ENCODE measurements at regions not wholly inside any gene's neighbourhood (a gene's known extent, or its start where the extent isn't known, plus 50 kb on each side); places are given as distances from the start of the nearest gene placed in this dataset.

DNA sequence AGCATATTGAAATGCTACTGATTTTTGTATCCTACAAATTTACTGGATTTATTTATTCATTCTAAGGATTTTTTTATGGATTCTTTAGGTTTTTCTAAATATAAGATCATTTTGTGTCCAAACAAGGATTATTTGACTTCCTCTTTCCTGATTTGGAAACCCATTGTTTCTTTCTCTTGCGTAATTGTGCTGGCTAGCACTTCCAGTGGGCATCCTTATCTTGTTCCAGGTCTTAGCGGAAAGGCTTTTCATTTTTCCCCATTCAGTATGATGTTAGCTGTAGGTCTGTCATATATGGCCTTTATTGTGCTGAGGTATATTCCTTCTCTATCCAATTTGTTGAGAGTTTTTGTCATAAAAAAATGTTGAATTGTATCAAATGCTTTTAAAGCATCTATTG is 57.2 kb upstream of the RHOJ start:
- Mint-ChIP-seq H3K4me3 (no peak overlapping the region), H3K27me3 (ENCODE audit: low read depth) (peaks cover 8% of the 10 kb centered on the region; the same call in 1 of the 2 replicates)

DNA sequence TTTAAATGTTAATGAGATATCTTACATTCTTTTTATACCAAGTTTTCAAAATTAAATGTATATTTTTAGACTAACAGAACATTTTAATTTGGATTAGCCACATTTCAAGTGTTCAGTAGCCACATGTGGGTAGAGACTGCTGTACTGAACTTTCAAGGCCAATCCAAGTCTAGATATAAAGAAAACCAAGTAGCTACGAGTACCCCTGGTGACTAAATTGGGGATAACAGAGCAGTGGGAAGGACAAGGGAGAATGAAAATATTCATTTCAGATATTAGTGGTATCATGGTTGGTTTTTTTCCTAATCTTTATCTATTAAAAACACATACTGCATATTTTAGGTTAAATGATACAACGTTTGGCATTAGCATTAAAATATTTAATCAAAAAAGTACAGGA is 69.4 kb upstream of the RHOJ start:
- Mint-ChIP-seq H3K36me3 (peaks cover 4% of the 10 kb centered on the region; the same call in 1 of the 2 replicates), H3K9me3 (peaks cover 8% of the 10 kb centered on the region; the same call in 1 of the 2 replicates), H3K27me3 (ENCODE audit: low read depth) (no peaks in the 10 kb centered on the region), H3K4me3 (no peak overlapping the region), H3K27ac (no peak overlapping the region), H3K4me1 (no peaks in the 10 kb centered on the region)
- no peak for TF ChIP-seq GABPB1 (CRISPR knock-in tag; IDR thresholded peaks at IDR 0.05)
- TF ChIP-seq, protein P1, sequence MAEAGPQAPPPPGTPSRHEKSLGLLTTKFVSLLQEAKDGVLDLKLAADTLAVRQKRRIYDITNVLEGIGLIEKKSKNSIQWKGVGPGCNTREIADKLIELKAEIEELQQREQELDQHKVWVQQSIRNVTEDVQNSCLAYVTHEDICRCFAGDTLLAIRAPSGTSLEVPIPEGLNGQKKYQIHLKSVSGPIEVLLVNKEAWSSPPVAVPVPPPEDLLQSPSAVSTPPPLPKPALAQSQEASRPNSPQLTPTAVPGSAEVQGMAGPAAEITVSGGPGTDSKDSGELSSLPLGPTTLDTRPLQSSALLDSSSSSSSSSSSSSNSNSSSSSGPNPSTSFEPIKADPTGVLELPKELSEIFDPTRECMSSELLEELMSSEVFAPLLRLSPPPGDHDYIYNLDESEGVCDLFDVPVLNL (CRISPR knock-in tag; IDR thresholded peaks at IDR 0.05; ENCODE audit: borderline replicate concordance, low read depth) = no peak
- TF ChIP-seq, protein P2, sequence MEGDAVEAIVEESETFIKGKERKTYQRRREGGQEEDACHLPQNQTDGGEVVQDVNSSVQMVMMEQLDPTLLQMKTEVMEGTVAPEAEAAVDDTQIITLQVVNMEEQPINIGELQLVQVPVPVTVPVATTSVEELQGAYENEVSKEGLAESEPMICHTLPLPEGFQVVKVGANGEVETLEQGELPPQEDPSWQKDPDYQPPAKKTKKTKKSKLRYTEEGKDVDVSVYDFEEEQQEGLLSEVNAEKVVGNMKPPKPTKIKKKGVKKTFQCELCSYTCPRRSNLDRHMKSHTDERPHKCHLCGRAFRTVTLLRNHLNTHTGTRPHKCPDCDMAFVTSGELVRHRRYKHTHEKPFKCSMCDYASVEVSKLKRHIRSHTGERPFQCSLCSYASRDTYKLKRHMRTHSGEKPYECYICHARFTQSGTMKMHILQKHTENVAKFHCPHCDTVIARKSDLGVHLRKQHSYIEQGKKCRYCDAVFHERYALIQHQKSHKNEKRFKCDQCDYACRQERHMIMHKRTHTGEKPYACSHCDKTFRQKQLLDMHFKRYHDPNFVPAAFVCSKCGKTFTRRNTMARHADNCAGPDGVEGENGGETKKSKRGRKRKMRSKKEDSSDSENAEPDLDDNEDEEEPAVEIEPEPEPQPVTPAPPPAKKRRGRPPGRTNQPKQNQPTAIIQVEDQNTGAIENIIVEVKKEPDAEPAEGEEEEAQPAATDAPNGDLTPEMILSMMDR (IDR thresholded peaks at IDR 0.05) = peak; percentile 38; the same call in 1 of the 2 replicates
- TF ChIP-seq ZNF138 (CRISPR knock-in tag; conservative IDR thresholded peaks at IDR 0.05) = no peak
- TF ChIP-seq, protein P3, sequence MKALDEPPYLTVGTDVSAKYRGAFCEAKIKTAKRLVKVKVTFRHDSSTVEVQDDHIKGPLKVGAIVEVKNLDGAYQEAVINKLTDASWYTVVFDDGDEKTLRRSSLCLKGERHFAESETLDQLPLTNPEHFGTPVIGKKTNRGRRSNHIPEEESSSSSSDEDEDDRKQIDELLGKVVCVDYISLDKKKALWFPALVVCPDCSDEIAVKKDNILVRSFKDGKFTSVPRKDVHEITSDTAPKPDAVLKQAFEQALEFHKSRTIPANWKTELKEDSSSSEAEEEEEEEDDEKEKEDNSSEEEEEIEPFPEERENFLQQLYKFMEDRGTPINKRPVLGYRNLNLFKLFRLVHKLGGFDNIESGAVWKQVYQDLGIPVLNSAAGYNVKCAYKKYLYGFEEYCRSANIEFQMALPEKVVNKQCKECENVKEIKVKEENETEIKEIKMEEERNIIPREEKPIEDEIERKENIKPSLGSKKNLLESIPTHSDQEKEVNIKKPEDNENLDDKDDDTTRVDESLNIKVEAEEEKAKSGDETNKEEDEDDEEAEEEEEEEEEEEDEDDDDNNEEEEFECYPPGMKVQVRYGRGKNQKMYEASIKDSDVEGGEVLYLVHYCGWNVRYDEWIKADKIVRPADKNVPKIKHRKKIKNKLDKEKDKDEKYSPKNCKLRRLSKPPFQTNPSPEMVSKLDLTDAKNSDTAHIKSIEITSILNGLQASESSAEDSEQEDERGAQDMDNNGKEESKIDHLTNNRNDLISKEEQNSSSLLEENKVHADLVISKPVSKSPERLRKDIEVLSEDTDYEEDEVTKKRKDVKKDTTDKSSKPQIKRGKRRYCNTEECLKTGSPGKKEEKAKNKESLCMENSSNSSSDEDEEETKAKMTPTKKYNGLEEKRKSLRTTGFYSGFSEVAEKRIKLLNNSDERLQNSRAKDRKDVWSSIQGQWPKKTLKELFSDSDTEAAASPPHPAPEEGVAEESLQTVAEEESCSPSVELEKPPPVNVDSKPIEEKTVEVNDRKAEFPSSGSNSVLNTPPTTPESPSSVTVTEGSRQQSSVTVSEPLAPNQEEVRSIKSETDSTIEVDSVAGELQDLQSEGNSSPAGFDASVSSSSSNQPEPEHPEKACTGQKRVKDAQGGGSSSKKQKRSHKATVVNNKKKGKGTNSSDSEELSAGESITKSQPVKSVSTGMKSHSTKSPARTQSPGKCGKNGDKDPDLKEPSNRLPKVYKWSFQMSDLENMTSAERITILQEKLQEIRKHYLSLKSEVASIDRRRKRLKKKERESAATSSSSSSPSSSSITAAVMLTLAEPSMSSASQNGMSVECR (CRISPR knock-in tag; IDR thresholded peaks at IDR 0.05; ENCODE audit: borderline replicate concordance) = no peak
- no peak for TF ChIP-seq NFYB (CRISPR knock-in tag; conservative IDR thresholded peaks at IDR 0.05; ENCODE audit: low read depth)
- TF ChIP-seq JAZF1 (CRISPR knock-in tag; IDR thresholded peaks at IDR 0.05) = no peak
- ChIA-PET CTCF (no interaction called here), POLR2A (no interaction called here)
- no peak for DNase-seq (ENCODE audit: low spot score)
- peak; percentile 78 for ATAC-seq

More for the DNA sequence above, 57.2 kb upstream of the RHOJ start:
- ChIA-PET POLR2A (no interaction called here), CTCF (no interaction called here)
- TF ChIP-seq SMAD3 (CRISPR knock-in tag; IDR thresholded peaks at IDR 0.05; ENCODE audit: borderline replicate concordance) (no peak), ZNF671 (CRISPR knock-in tag; IDR thresholded peaks at IDR 0.05) (no peak), NR1H2 (CRISPR knock-in tag; IDR thresholded peaks at IDR 0.05) (no peak), ZNF121 (CRISPR knock-in tag; IDR thresholded peaks at IDR 0.05) (no peak), ESRRA (CRISPR knock-in tag; IDR thresholded peaks at IDR 0.05; ENCODE audit: borderline replicate concordance) (no peak), ZNF396 (CRISPR knock-in tag; IDR thresholded peaks at IDR 0.05; ENCODE audit: borderline replicate concordance) (no peak), FOXK1 (CRISPR knock-in tag; IDR thresholded peaks at IDR 0.05) (no peak), ZNF232 (CRISPR knock-in tag; IDR thresholded peaks at IDR 0.05) (no peak), ZNF317 (CRISPR knock-in tag; IDR thresholded peaks at IDR 0.05; ENCODE audit: borderline replicate concordance, low read depth) (no peak)
- TF ChIP-seq, protein P4, sequence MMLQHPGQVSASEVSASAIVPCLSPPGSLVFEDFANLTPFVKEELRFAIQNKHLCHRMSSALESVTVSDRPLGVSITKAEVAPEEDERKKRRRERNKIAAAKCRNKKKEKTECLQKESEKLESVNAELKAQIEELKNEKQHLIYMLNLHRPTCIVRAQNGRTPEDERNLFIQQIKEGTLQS (CRISPR knock-in tag; conservative IDR thresholded peaks at IDR 0.05) = no peak
- TF ChIP-seq, protein P5, sequence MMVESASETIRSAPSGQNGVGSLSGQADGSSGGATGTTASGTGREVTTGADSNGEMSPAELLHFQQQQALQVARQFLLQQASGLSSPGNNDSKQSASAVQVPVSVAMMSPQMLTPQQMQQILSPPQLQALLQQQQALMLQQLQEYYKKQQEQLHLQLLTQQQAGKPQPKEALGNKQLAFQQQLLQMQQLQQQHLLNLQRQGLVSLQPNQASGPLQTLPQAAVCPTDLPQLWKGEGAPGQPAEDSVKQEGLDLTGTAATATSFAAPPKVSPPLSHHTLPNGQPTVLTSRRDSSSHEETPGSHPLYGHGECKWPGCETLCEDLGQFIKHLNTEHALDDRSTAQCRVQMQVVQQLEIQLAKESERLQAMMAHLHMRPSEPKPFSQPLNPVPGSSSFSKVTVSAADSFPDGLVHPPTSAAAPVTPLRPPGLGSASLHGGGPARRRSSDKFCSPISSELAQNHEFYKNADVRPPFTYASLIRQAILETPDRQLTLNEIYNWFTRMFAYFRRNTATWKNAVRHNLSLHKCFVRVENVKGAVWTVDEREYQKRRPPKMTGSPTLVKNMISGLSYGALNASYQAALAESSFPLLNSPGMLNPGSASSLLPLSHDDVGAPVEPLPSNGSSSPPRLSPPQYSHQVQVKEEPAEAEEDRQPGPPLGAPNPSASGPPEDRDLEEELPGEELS (CRISPR knock-in tag; IDR thresholded peaks at IDR 0.05) = no peak
- TF ChIP-seq, protein P6, sequence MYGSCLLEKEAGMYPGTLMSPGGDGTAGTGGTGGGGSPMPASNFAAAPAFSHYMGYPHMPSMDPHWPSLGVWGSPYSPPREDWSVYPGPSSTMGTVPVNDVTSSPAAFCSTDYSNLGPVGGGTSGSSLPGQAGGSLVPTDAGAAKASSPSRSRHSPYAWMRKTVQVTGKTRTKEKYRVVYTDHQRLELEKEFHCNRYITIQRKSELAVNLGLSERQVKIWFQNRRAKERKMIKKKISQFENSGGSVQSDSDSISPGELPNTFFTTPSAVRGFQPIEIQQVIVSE (CRISPR knock-in tag; IDR thresholded peaks at IDR 0.05; ENCODE audit: borderline replicate concordance) = no peak
- Mint-ChIP-seq H3K4me1 (no peaks in the 10 kb centered on the region), H3K9me3 (peaks cover 21% of the 10 kb centered on the region), H3K27ac (no peak overlapping the region), H3K36me3 (peaks cover 40% of the 10 kb centered on the region)
- ATAC-seq = no peak
- DNase-seq (ENCODE audit: low spot score) = no peak

Data from WTC11 (cell line).